Keratinocyte (primary cell): ENCODE measurements at regions not wholly inside any gene's neighbourhood (a gene's known extent, or its start where the extent isn't known, plus 50 kb on each side); places are given as distances from the start of the nearest gene placed in this dataset.

ENCODE experiments used
- DNase-seq: peaks from one replicate; pipeline ENCODE4 v3.0.0-alpha.2; 2011; ENCODE audit warnings: low read depth, missing footprints, low spot score
- FAIRE-seq: peaks from 2 replicates; lab custom pipeline; 2011; peaks lifted over from hg19 to GRCh38; lab: Jason Lieb, UNC
- H2AFZ ChIP-seq: 2 replicates; pipeline ENCODE4 v1.6.0; 2012; ENCODE audit warnings: low read length, control low read depth, inconsistent platforms; ENCODE audit not compliant: control insufficient read depth
- H3K27ac ChIP-seq: 2 replicates; pipeline ENCODE4 v1.5.1; 2011; ENCODE audit warnings: low read length; ENCODE audit not compliant: control insufficient read depth, insufficient read depth
- H3K27me3 ChIP-seq: 3 replicates; pipeline ENCODE4 v1.6.0; 2011; ENCODE audit warnings: low read length; ENCODE audit not compliant: control insufficient read depth, insufficient read depth; ENCODE audit errors: extremely low read depth
- H3K36me3 ChIP-seq, 2 experiments: 2 replicates in 1 of 2; 3 replicates in 1 of 2; pipeline ENCODE4 v1.5.1; 2011; ENCODE audit warnings: low read length in 2 of 2, mild to moderate bottlenecking in 1 of 2; ENCODE audit not compliant: control insufficient read depth in 2 of 2, insufficient read depth in 2 of 2; ENCODE audit errors: extremely low read depth in 1 of 2
- H3K4me1 ChIP-seq: 3 replicates; pipeline ENCODE4 v1.5.1; 2011; ENCODE audit warnings: low read length; ENCODE audit not compliant: control insufficient read depth, insufficient read depth; ENCODE audit errors: extremely low read depth
- H3K4me2 ChIP-seq: 3 replicates; pipeline ENCODE4 v1.6.0; 2011; ENCODE audit warnings: low read depth, low read length; ENCODE audit not compliant: control insufficient read depth, insufficient read depth; ENCODE audit errors: extremely low read depth
- H3K4me3 ChIP-seq, 3 experiments: fragments of 200-600 bp in 1 of 3; sonication (generic) in 1 of 3; 2 replicates in 2 of 3; 3 replicates in 1 of 3; pipeline ENCODE4 v1.5.1; 2011 to 2016; ENCODE audit warnings: low read length in 3 of 3, mild to moderate bottlenecking in 3 of 3, control low read depth in 2 of 3, inconsistent platforms in 1 of 3, low read depth in 1 of 3, mixed read lengths in 1 of 3, mixed run types in 1 of 3, moderate library complexity in 1 of 3; ENCODE audit not compliant: control insufficient read depth in 2 of 3, insufficient read depth in 2 of 3; ENCODE audit errors: extremely low read depth in 1 of 3
- H3K79me2 ChIP-seq: 2 replicates; pipeline ENCODE4 v1.6.0; 2012; ENCODE audit warnings: low read length; ENCODE audit not compliant: control insufficient read depth, insufficient read depth
- H3K9ac ChIP-seq: 3 replicates; pipeline ENCODE4 v1.6.0; 2011; ENCODE audit warnings: low read length; ENCODE audit not compliant: control insufficient read depth, insufficient read depth; ENCODE audit errors: extremely low read depth
- H3K9me1 ChIP-seq: 3 replicates; pipeline ENCODE4 v1.6.0; 2011; ENCODE audit warnings: low read length; ENCODE audit not compliant: control insufficient read depth, insufficient read depth; ENCODE audit errors: extremely low read depth
- H3K9me3 ChIP-seq: 2 replicates; pipeline ENCODE4 v1.5.1; 2012; ENCODE audit warnings: low read depth, low read length; ENCODE audit not compliant: control insufficient read depth
- H4K20me1 ChIP-seq: 3 replicates; pipeline ENCODE4 v1.6.0; 2011; ENCODE audit warnings: low read length; ENCODE audit not compliant: control insufficient read depth, insufficient read depth; ENCODE audit errors: extremely low read depth
- EZH2 ChIP-seq: IDR thresholded peaks from one replicate; pipeline ENCODE4 v1.6.1; 2012; ENCODE audit warnings: inconsistent platforms, mild to moderate bottlenecking, low read length, moderate library complexity
- dilution Hi-C: fragments of 300-500 bp; cut with MboI; formaldehyde crosslinking; loops from one replicate; pipeline ENCODE4 v1.7.0; 2020; ENCODE audit warnings: low sequenced_read_pairs; ENCODE audit not compliant: extremely low pct_ligation_motif_present
- TF ChIP-seq, protein P1 (sequence below), 3 experiments: IDR thresholded peaks in 1 of 3; conservative IDR thresholded peaks in 1 of 3; optimal IDR thresholded peaks in 1 of 3; 2 replicates in 2 of 3; 3 replicates in 1 of 3; pipeline versions ENCODE3 to v1.5.1; 2011; ENCODE audit warnings: low read length in 3 of 3, mild to moderate bottlenecking in 3 of 3, moderate library complexity in 2 of 3, control low read depth in 1 of 3, inconsistent platforms in 1 of 3; ENCODE audit not compliant: insufficient read depth in 2 of 3; ENCODE audit errors: extremely low read depth in 1 of 3

DNA sequence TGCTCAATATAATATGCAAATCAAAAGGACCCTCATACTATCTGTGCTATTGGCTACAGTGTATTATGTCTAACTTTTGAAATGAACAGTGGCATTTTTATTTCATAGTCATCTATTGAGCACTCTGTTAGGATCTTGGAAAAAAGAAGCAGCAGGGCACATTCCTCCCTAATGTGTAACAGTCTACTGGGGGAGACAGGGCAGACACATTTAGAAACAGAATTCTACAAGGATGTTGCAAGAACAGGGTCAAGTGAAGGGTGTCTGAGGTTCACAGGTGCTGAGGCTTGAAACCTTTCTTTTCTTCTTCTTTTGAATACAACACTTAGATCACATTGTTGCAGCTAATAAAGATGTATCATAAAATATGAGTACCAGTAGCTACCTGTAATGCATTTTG lies 129.7 kb upstream of the SLC4A4 start:
- no peak for FAIRE-seq
- no peaks in the 10 kb centered on the region for H3K9me1 ChIP-seq
- no peak overlapping the region for H3K4me3 ChIP-seq
- H3K4me2 ChIP-seq, result no peak overlapping the region
- no peaks in the 10 kb centered on the region for H3K4me1 ChIP-seq
- H3K27me3 ChIP-seq, result no peaks in the 10 kb centered on the region
- H3K79me2 ChIP-seq, result no peaks in the 10 kb centered on the region
- H3K36me3 ChIP-seq, result no peaks in the 10 kb centered on the region
- no peak overlapping the region for H2AFZ ChIP-seq
- no peak for DNase-seq
- no peaks in the 10 kb centered on the region for H3K9me3 ChIP-seq
- no peak overlapping the region for H3K9ac ChIP-seq
- dilution Hi-C loops, result no loop called here
- TF ChIP-seq, protein P1, sequence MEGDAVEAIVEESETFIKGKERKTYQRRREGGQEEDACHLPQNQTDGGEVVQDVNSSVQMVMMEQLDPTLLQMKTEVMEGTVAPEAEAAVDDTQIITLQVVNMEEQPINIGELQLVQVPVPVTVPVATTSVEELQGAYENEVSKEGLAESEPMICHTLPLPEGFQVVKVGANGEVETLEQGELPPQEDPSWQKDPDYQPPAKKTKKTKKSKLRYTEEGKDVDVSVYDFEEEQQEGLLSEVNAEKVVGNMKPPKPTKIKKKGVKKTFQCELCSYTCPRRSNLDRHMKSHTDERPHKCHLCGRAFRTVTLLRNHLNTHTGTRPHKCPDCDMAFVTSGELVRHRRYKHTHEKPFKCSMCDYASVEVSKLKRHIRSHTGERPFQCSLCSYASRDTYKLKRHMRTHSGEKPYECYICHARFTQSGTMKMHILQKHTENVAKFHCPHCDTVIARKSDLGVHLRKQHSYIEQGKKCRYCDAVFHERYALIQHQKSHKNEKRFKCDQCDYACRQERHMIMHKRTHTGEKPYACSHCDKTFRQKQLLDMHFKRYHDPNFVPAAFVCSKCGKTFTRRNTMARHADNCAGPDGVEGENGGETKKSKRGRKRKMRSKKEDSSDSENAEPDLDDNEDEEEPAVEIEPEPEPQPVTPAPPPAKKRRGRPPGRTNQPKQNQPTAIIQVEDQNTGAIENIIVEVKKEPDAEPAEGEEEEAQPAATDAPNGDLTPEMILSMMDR (optimal IDR thresholded peaks at IDR 0.05 in 1 of 3, IDR thresholded peaks at IDR 0.05 in 1 of 3, conservative IDR thresholded peaks at IDR 0.05 in 1 of 3; ENCODE audit: extremely low read depth in 1 of 3, insufficient read depth in 2 of 3, low read length in 3 of 3), result no peak
- TF ChIP-seq EZH2, result no peak
- no peaks in the 10 kb centered on the region for H4K20me1 ChIP-seq
- no peak overlapping the region for H3K27ac ChIP-seq

- no peaks in the 10 kb centered on the region for H3K9me3 ChIP-seq
- H3K4me2 ChIP-seq, result no peak overlapping the region
- TF ChIP-seq, protein P1 (optimal IDR thresholded peaks at IDR 0.05 in 1 of 3, IDR thresholded peaks at IDR 0.05 in 1 of 3, conservative IDR thresholded peaks at IDR 0.05 in 1 of 3; ENCODE audit: extremely low read depth in 1 of 3, insufficient read depth in 2 of 3, low read length in 3 of 3), result no peak
- TF ChIP-seq EZH2, result no peak
- DNase-seq (no peak), FAIRE-seq (no peak)
- H4K20me1 ChIP-seq, result no peaks in the 10 kb centered on the region
- H3K79me2 ChIP-seq, result no peaks in the 10 kb centered on the region
- no peak overlapping the region for H2AFZ ChIP-seq
- H3K9me1 ChIP-seq, result no peaks in the 10 kb centered on the region
- H3K36me3 ChIP-seq, result no peaks in the 10 kb centered on the region
- H3K9ac ChIP-seq, result no peak overlapping the region
- H3K4me1 ChIP-seq, result no peaks in the 10 kb centered on the region
- H3K27me3 ChIP-seq, result no peaks in the 10 kb centered on the region
- dilution Hi-C loops, result no loop called here
- H3K4me3 ChIP-seq, result no peak overlapping the region
- no peak overlapping the region for H3K27ac ChIP-seq
These were observed 128.0 kb upstream of the SLC4A4 start for GRCh38 chr4:71210823-71211222.
